H9 (cell line): ENCODE measurements at regions not wholly inside any gene's neighbourhood (a gene's known extent, or its start where the extent isn't known, plus 50 kb on each side); places are given as distances from the start of the nearest gene placed in this dataset.

Experiments
- DNase-seq: peaks from one replicate; pipeline ENCODE4 v3.0.0-alpha.2; 2017
- H2AFZ ChIP-seq: one replicate; pipeline ENCODE4 v1.6.1; 2013; ENCODE audit warnings: mild to moderate bottlenecking, low read length, control low read depth, moderate library complexity
- H2AK5ac ChIP-seq: 2 replicates; pipeline ENCODE4 v1.6.1; 2013; ENCODE audit warnings: low read length, control low read depth, mixed read lengths; ENCODE audit not compliant: insufficient read length
- H2BK120ac ChIP-seq: one replicate; pipeline ENCODE4 v1.6.1; 2013; ENCODE audit warnings: low read depth, mild to moderate bottlenecking, low read length, control low read depth, inconsistent platforms; ENCODE audit not compliant: poor library complexity, severe bottlenecking
- H2BK12ac ChIP-seq: 2 replicates; pipeline ENCODE4 v1.6.1; 2013; ENCODE audit warnings: low read length, control low read depth, mixed read lengths, low read depth; ENCODE audit not compliant: insufficient read length
- H2BK15ac ChIP-seq: 2 replicates; pipeline ENCODE4 v1.6.1; 2013; ENCODE audit warnings: low read depth, low read length, control low read depth
- H2BK20ac ChIP-seq: one replicate; pipeline ENCODE4 v1.6.1; 2013; ENCODE audit warnings: low read depth, mild to moderate bottlenecking, low read length, control low read depth, inconsistent platforms; ENCODE audit not compliant: poor library complexity, severe bottlenecking
- H2BK5ac ChIP-seq: 2 replicates; pipeline ENCODE4 v1.6.1; 2013; ENCODE audit warnings: low read length, control low read depth, mixed read lengths; ENCODE audit not compliant: insufficient read length
- H3K14ac ChIP-seq: 2 replicates; pipeline ENCODE4 v1.6.1; 2013; ENCODE audit warnings: low read length, control low read depth; ENCODE audit not compliant: insufficient read depth
- H3K18ac ChIP-seq: 2 replicates; pipeline ENCODE4 v1.6.1; 2013; ENCODE audit warnings: low read depth, mild to moderate bottlenecking, mixed read lengths, low read length, control low read depth; ENCODE audit not compliant: insufficient read length
- H3K23ac ChIP-seq: 2 replicates; pipeline ENCODE4 v1.6.1; 2013; ENCODE audit warnings: low read length, control low read depth, mixed read lengths, low read depth; ENCODE audit not compliant: insufficient read length
- H3K23me2 ChIP-seq: 2 replicates; pipeline ENCODE4 v1.6.1; 2013; ENCODE audit warnings: low read depth, mild to moderate bottlenecking, mixed read lengths, low read length, control low read depth; ENCODE audit not compliant: insufficient read length, poor library complexity, severe bottlenecking
- H3K27ac ChIP-seq: 2 replicates; pipeline ENCODE4 v1.5.1; 2013; ENCODE audit warnings: low read length, control low read depth, mixed read lengths, low read depth; ENCODE audit not compliant: insufficient read length
- H3K27me3 ChIP-seq: 2 replicates; pipeline ENCODE4 v1.6.1; 2013; ENCODE audit warnings: low read length, control low read depth, inconsistent platforms; ENCODE audit not compliant: insufficient read depth
- H3K4ac ChIP-seq: 2 replicates; pipeline ENCODE4 v1.6.1; 2013; ENCODE audit warnings: low read depth, mild to moderate bottlenecking, control low read depth, inconsistent platforms, low read length, moderate library complexity
- H3K4me1 ChIP-seq: 2 replicates; pipeline ENCODE4 v1.6.1; 2013; ENCODE audit warnings: low read length, control low read depth, inconsistent platforms; ENCODE audit not compliant: insufficient read depth
- H3K4me2 ChIP-seq: 2 replicates; pipeline ENCODE4 v1.6.1; 2013; ENCODE audit warnings: low read length, control low read depth, mixed read lengths; ENCODE audit not compliant: insufficient read length, insufficient read depth
- H3K56ac ChIP-seq: 2 replicates; pipeline ENCODE4 v1.6.1; 2013; ENCODE audit warnings: low read depth, mild to moderate bottlenecking, mixed read lengths, low read length, control low read depth; ENCODE audit not compliant: insufficient read length
- H3K79me1 ChIP-seq: 2 replicates; pipeline ENCODE4 v1.6.1; 2013; ENCODE audit warnings: low read depth, mild to moderate bottlenecking, moderate library complexity, low read length, control low read depth, inconsistent platforms; ENCODE audit not compliant: insufficient read depth, poor library complexity, severe bottlenecking
- H3K79me2 ChIP-seq: 2 replicates; pipeline ENCODE4 v1.6.1; 2013; ENCODE audit warnings: low read length, control low read depth, inconsistent platforms; ENCODE audit not compliant: insufficient read depth
- H3K9ac ChIP-seq: 2 replicates; pipeline ENCODE4 v1.6.1; 2013; ENCODE audit warnings: low read length, control low read depth, mixed read lengths; ENCODE audit not compliant: insufficient read length; ENCODE audit errors: extremely low read depth
- H3K9me3 ChIP-seq: one replicate; pipeline ENCODE4 v1.6.1; 2013; ENCODE audit warnings: low read depth, low read length, inconsistent platforms; ENCODE audit not compliant: control insufficient read depth
- H3T11ph ChIP-seq: one replicate; pipeline ENCODE4 v1.6.1; 2013; ENCODE audit warnings: mild to moderate bottlenecking, low read length, control low read depth, inconsistent platforms
- H4K20me1 ChIP-seq: one replicate; pipeline ENCODE4 v1.6.1; 2013; ENCODE audit not compliant: control insufficient read depth, insufficient read length, insufficient read depth
- H4K5ac ChIP-seq: 2 replicates; pipeline ENCODE4 v1.6.1; 2013; ENCODE audit warnings: low read depth, mild to moderate bottlenecking, mixed read lengths, low read length, control low read depth; ENCODE audit not compliant: insufficient read length
- H4K8ac ChIP-seq: replicated peaks from 2 replicates; pipeline ENCODE4 v1.6.1; 2013; ENCODE audit warnings: low read length, control low read depth, mixed read lengths, low read depth; ENCODE audit not compliant: insufficient read length
- H4K91ac ChIP-seq: 2 replicates; pipeline ENCODE4 v1.6.1; 2013; ENCODE audit warnings: low read depth, mild to moderate bottlenecking, moderate library complexity, mixed read lengths, low read length, control low read depth; ENCODE audit not compliant: insufficient read length
- H3K27ac Mint-ChIP-seq, 3 experiments: 2 replicates in 2 of 3; 3 replicates in 1 of 3; pipeline ENCODE4 v1.8.0; 2020 to 2021; ENCODE audit warnings: mixed read lengths in 3 of 3, mild to moderate bottlenecking in 1 of 3, moderate library complexity in 1 of 3
- H3K27me3 Mint-ChIP-seq: 2 replicates; pipeline ENCODE4 v1.8.0; 2021; ENCODE audit warnings: low read depth, mild to moderate bottlenecking, moderate library complexity, mixed read lengths
- H3K36me3 Mint-ChIP-seq, 3 experiments: 2 replicates in 2 of 3; 3 replicates in 1 of 3; pipeline ENCODE4 v1.8.0; 2020 to 2021; ENCODE audit warnings: low read depth in 3 of 3, mixed read lengths in 3 of 3; ENCODE audit not compliant: insufficient read depth in 1 of 3
- H3K4me1 Mint-ChIP-seq, 2 experiments: 2 replicates each; pipeline ENCODE4 v1.8.0; 2020; ENCODE audit warnings: mixed read lengths in 2 of 2
- H3K4me3 Mint-ChIP-seq, 2 experiments: 2 replicates in 1 of 2; 3 replicates in 1 of 2; pipeline ENCODE4 v1.8.0; 2020 to 2021; ENCODE audit warnings: mild to moderate bottlenecking in 2 of 2, mixed read lengths in 2 of 2, moderate library complexity in 1 of 2
- H3K9me3 Mint-ChIP-seq, 2 experiments: 2 replicates in 1 of 2; 3 replicates in 1 of 2; pipeline ENCODE4 v1.8.0; 2020; ENCODE audit warnings: mild to moderate bottlenecking in 2 of 2, mixed read lengths in 2 of 2, moderate library complexity in 1 of 2
- CTCF ChIP-seq: fragments of 200-600 bp; sonication (generic); conservative IDR thresholded peaks from 3 replicates; pipeline ENCODE4 v1.8.0; 2021; ENCODE audit warnings: antibody characterized with exemption, mild to moderate bottlenecking
- WGBS: extraction: QIAGEN DNeasy Blood & Tissue Kit; methylation state at CpG from one replicate; pipeline ENCODE4 v1.1.7; 2013; ENCODE audit warnings: missing lambda C conversion rate, low lambda C conversion rate, mixed read lengths; ENCODE audit not compliant: insufficient read length; ENCODE audit errors: extremely low coverage; 5-methylcytosine and 5-hydroxymethylcytosine counted together

GRCh38 chr9:107198718-107199117, 84.4 kb upstream of the RAD23B start:
- no peak overlapping the region for H3K9ac ChIP-seq
- peaks cover 1 to 4% (median 3%) of the 10 kb centered on the region in 3 experiments; a peak in 4 of 7 replicates for H3K36me3 Mint-ChIP-seq
- no peak overlapping the region for H3K14ac ChIP-seq
- no peaks in the 10 kb centered on the region for H4K20me1 ChIP-seq
- no peak overlapping the region for H2BK5ac ChIP-seq
- no peaks in the 10 kb centered on the region for H3K79me2 ChIP-seq
- no peak overlapping the region for H3K18ac ChIP-seq
- no peak overlapping the region for H3T11ph ChIP-seq
- H2BK15ac ChIP-seq = no peak overlapping the region
- no peak overlapping the region for H2AK5ac ChIP-seq
- no peak overlapping the region for H3K56ac ChIP-seq
- no peaks in the 10 kb centered on the region for H3K27me3 ChIP-seq
- H2BK120ac ChIP-seq = no peak overlapping the region
- H3K27ac ChIP-seq = no peak overlapping the region
- H2BK20ac ChIP-seq = no peak overlapping the region
- H4K91ac ChIP-seq = no peak overlapping the region
- no peak overlapping the region for H3K4me3 Mint-ChIP-seq
- no peak overlapping the region for H2BK12ac ChIP-seq
- WGBS = no CpG with 5 or more reads among the region's 3 CpGs
- no peak overlapping the region for H3K23ac ChIP-seq
- no peaks in the 10 kb centered on the region for H3K4me1 ChIP-seq
- H3K79me1 ChIP-seq = no peaks in the 10 kb centered on the region
- no peak overlapping the region for H3K4me2 ChIP-seq
- TF ChIP-seq CTCF = no peak
- H4K5ac ChIP-seq = no peak overlapping the region
- peaks cover 3 to 5% of the 10 kb centered on the region in 2 experiments; a peak in 4 of 5 replicates for H3K9me3 Mint-ChIP-seq
- no peaks in the 10 kb centered on the region for H3K9me3 ChIP-seq
- H3K4me1 Mint-ChIP-seq = peaks cover 15 to 17% of the 10 kb centered on the region in 2 experiments
- no peak for DNase-seq
- no peak overlapping the region for H2AFZ ChIP-seq
- H3K4ac ChIP-seq = no peak overlapping the region
- peaks cover 6% of the 10 kb centered on the region for H3K27me3 Mint-ChIP-seq
- no peaks in the 10 kb centered on the region for H3K23me2 ChIP-seq
- no peak overlapping the region for H3K27ac Mint-ChIP-seq
- no peak overlapping the region for H4K8ac ChIP-seq
